Mucosa of gallbladder (tissue), 1 donor: ENCODE measurements at regions not wholly inside any gene's neighbourhood (a gene's known extent, or its start where the extent isn't known, plus 50 kb on each side); places are given as distances from the start of the nearest gene placed in this dataset.
"Not testable (repeated sequence)": the region's sequence is repeated elsewhere in the genome, so short reads cannot be mapped to it uniquely, and the experiment has no call there.

Experiments used
- DNase-seq: peaks from one replicate; pipeline ENCODE4 v3.0.0-alpha.2; 2020; ENCODE audit warnings: low spot score
- donor health status: DM: no; HTN: no; CAD: no.

DNA sequence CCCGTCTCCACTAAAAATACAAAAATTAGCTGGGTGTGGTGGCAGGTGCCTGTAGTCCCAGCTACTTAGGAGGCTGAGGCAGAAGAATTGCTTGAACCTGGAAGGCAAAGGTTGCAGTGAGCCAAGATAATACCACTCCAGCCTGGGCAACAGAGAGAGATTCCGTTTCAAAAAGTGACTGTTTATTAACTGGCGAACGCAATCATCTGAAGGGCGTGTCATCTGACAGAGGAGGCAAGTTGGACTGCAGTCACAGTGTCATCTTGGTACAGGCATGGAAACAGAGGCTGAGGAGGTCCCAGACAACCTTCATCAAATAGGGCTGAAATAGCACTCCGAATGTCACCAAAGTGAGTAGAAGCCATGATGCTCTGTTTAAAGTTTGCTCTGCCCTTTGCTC, 75.3 kb upstream of the NFE2L3 start:
- DNase-seq: no peak

DNA sequence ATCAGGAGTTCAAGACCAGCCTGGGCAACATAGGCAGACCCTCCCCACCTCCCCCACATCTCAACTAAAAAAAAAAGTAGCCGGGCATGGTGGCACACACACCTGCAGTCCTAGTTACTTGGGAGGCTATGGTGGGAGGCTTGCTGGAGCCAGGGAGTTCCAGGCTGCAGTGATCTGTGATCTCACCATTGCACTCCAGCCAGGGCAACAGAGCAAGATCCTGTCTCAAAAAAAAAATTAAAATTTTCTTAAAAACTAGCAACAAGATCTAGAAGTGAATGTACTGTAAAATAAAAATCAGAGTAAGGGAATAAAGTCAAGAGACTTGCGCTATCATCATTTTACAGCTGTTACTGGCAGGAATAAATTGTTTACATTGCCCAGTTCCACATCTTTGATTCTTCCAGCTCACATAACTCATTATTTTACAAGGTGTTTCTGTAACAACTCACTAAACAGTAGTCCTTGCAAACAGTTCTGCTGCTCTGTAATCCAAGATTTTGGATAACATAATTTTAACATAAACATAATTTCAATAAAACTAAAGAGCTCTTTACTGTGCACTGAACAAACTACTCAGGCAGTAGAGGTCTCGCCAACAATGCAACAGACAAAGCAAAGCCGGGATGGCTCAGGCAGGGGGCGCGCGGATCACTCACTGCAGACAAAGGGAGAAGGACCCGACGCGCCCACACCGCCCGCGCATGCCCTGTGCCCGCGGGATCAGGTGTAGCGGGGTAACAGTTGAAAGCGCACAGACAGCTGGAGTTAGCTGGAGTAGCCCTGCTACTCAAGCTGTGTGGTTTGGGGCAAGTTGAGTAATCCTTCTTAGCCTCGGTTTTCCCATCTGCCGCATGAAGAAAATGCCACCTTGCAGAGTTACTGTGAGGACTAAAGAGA, 73.3 kb upstream of the NFE2L3 start:
- peak; percentile 59 for DNase-seq

DNA sequence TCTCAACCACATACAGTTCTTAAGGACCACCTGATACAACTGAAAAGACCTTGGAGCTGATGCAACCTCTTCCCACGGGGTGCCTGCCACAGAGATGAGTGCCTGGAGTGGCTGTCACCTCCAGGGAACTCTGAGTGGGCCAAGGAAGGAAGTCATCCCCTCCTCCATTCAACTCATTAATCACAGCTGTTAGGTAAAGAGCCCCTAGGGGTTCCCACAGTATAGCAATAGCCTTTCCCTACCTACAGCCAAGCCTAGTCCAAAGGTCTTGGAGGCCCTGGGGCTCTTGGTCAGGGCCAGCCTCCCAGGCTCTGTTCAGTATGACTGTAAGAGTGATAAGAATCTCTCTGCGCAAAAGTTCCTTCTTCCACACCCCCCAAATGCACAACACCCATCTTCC, 70.4 kb upstream of the NFE2L3 start:
- DNase-seq: no peak

- DNase-seq: no peak
Measured at GRCh38 chr7:26083113-26083512, 68.9 kb upstream of the NFE2L3 start.

- DNase-seq: no peak
Measured at GRCh38 chr7:26084418-26084817, 67.6 kb upstream of the NFE2L3 start.

DNA sequence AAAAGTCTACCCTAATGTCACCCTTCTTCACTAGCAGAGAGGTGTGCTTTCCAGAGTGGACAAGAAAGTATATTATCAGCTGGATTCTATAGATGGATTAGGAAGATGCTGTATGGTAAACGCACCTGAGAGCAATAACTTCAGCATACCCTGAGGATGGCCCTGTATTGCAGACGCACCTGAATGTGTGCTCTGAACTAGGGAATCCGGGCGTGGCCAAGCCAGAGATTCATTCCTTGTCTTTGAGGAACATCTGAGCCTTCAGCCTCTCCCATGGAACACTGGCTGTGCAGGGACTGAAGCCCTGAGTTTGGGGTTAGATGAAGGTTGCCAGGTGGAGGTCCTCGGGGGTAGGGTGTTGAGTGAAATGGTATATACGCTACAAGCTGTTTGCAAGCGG, 66.2 kb upstream of the NFE2L3 start:
- no peak for DNase-seq

GRCh38 chr7:26087321-26088091, 64.5 kb upstream of the NFE2L3 start:
- DNase-seq: no peak

GRCh38 chr7:26089469-26089868, 62.5 kb upstream of the NFE2L3 start:
- DNase-seq: not testable (repeated sequence)

GRCh38 chr7:26090927-26091519, 61.0 kb upstream of the NFE2L3 start:
- DNase-seq: no peak

GRCh38 chr7:26091933-26092332, 60.1 kb upstream of the NFE2L3 start:
- DNase-seq: no peak

DNA sequence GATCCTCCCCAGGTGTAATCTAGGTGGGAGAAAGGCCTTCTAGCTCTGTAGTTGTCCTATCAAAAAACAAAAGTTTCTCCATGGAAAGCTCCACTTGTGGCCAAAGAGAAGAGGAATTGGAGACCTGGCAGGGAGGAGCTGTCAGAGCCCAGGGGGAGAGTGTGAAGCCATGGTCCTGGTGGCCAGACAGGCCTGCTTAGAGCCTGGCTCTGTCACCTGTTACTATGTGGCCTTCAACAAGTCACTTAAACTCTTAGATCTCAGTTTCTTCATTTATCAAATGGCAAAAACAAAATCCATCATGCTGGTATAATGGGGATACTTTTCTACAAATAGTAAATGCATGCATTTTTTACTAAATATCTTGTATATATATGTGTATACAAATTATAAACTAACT, 59.0 kb upstream of the NFE2L3 start:
- DNase-seq: no peak

DNA sequence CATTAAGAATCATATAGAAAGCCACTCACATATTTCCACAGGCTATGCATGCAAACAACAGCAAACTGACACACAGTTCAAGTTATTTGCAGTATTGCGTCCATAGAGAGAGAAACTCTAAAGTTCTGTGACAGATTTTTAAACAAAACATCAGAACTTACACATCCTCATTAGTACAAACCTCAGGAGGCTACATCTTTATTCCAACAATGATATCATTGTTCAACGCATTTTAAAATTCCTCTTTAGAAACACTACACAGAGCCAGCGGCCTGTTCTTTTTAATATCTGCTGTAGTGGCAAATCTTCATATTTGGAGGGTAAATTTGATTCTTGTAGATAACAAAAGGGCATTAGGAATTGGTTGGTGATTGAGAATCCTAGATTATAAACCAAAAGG, 55.9 kb upstream of the NFE2L3 start:
- DNase-seq: no peak

DNA sequence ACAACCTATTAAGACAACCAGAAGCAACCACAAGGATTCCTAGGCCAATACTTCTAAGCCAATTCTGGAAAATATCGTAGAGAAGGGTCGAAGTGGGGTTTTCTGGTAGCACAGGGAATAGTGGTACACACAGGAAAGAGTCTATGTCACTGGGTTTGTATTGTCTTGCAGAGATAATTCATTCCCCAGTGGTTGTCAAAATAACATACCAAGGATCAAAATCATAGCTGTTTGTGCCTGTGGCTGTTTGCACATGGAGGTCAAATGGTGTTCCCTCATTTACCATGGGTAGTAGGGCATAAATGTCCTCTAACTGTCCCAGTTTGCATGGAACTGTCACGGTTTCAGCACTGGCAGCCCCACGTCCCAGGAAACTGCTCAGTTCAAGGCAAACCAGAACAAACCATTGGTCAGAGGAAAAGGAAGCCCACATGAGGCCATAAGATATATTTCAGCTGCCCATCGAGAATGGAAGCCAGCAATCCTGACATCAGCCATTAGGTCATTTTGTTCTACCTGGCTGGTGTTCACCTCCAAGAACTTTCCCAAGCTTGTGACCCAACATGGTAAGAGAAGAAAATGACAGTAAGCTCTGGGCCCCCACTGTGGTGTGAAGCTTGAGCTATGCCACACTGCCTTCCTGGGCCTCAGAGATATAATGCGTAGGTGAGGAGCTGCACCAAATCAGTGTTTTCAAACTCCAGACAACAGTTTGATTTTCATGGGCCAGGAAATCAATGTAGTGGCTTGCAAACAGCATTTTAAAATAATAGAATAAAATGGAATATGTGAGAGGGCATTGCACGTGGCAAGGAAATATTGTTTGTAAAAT, 53.9 kb upstream of the NFE2L3 start:
- DNase-seq: no peak

DNA sequence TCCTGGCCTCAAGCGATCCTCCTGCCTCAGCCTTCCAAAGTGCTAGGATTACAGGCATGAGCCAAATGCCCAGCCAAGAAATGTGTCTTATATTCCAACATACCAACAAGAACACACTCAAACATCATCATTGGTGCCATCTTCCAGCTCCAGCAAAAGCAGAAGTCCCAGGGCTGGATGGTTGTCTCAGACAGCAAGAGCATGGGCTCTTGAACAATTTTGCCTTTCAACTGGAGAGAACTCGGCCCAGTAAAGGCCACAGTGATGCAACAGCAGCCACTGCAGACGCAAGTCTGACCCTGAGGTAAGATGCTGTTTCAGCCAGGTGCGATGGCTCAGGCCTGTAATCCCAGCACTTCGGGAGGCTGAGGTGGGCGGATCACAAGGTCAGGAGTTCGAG, 52.8 kb upstream of the NFE2L3 start:
- no peak for DNase-seq

DNA sequence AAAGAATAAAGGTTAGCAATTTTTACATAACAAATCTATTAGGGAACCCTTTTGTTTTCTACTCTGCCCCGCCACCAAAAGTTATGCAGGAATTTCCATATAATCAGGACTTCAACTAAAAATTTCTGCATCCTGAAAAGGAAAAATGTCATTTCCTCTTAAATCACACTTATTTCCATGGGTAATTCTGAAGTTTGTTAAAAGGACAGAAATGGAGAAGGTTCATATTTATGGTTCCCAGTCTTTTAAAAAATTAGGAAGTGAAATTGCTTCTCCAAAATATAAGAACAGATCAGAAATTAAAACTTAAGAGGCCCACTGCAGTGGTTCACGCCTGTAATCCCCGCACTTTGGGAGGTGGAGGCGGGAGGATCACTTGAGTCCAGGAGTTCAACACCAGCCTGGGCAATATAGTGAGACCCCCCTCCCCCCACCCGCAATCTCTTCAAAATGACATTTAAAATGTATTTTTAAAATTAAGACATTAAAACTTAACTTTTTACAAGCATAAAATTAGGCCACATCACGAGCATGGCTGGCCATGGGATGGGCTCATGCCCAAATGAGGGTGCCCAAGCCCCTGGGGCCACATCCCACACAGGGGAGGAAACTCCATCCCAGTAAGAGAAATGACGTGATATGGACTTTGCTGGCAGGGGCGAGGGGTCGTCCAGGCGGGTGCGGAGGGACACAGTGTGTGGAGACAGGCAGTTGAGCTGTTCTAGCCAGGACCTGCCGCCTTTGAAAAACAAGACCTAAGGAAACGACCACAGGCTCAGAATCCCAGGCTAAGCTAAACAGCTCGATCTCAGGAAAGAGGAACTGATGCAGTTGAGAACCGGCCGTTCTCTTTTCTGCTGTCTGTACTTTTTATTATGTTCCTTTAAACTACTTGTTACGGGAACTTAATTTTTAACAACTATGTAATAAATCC, 51.3 kb upstream of the NFE2L3 start:
- DNase-seq: no peak

DNA sequence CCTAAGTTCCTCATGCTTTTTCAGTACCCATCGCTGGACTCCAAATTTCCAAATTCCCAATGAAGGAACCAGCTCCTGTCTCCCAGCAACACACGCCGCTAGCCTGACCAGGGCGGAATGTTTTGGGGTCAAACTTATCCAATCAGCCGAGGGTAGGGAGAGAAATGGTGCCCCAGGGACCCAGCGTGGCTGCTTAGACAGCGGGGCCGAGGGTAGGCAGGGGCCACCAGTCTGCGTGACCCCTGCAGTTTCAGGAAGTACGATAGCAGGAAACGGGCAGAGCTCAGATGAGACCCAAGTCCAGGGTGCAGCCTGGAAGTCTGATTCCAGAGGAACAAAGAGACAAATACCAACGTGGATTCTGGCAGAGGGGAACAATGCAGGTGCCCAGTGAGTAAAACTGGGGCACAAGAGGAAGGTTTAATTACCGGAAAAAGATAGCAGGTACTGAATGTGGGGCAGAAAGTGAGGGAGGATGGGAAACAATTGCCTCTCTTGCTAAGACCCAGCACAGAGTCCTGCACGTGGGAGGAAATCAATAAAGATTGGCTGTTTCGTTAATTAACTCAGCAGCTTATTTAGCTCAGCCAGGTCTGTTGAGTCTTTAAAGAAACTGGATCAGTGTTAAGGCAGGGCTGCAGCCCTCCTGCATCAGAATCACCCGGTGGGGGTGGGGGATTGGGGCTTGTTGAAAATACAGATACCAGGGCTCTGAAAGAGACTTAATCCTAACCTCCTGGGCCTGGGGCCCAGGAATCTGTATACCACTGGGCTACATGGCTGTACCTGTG, 50.4 kb upstream of the NFE2L3 start:
- DNase-seq: no peak

GRCh38 chr7:26102176-26102575, 49.8 kb upstream of the NFE2L3 start:
- DNase-seq: no peak
